GM12864 (cell line): ENCODE measurements at regions not wholly inside any gene's neighbourhood (a gene's known extent, or its start where the extent isn't known, plus 50 kb on each side); places are given as distances from the start of the nearest gene placed in this dataset.

Source experiments
- DNase-seq: peaks from one replicate; pipeline ENCODE4 v3.0.0-alpha.2; 2011; ENCODE audit warnings: low read depth
- H3K4me3 ChIP-seq: 2 replicates; pipeline ENCODE4 v1.5.1; 2011; ENCODE audit warnings: mild to moderate bottlenecking, low read depth, low read length, control low read depth
- CTCF ChIP-seq: IDR thresholded peaks from 2 replicates; pipeline ENCODE4 v1.5.1; 2011; ENCODE audit warnings: low read depth, mild to moderate bottlenecking, moderate library complexity, low read length, control low read depth, inconsistent platforms; ENCODE audit errors: missing control alignments

- DNase-seq = no peak
- no peak for TF ChIP-seq CTCF
- H3K4me3 ChIP-seq = no peak overlapping the region
Measured at GRCh38 chr11:116420770-116421528, 351.8 kb downstream of the BUD13 start.

GRCh38 chr11:116420030-116420429 lies 352.8 kb downstream of the BUD13 start:
- H3K4me3 ChIP-seq = no peak overlapping the region
- no peak for DNase-seq
- TF ChIP-seq CTCF = no peak

- no peak overlapping the region for H3K4me3 ChIP-seq
- no peak for DNase-seq
- no peak for TF ChIP-seq CTCF
Measured at GRCh38 chr11:116418388-116419041, 354.3 kb downstream of the BUD13 start.

GRCh38 chr11:116416852-116417251 lies 355.9 kb downstream of the BUD13 start:
- H3K4me3 ChIP-seq = no peak overlapping the region
- no peak for TF ChIP-seq CTCF
- DNase-seq = no peak

- no peak for TF ChIP-seq CTCF
- H3K4me3 ChIP-seq = no peak overlapping the region
- DNase-seq = no peak
Measured at GRCh38 chr11:116415095-116415494, 357.7 kb downstream of the BUD13 start.

GRCh38 chr11:116414357-116414880 lies 358.4 kb downstream of the BUD13 start:
- DNase-seq = no peak
- no peak overlapping the region for H3K4me3 ChIP-seq
- no peak for TF ChIP-seq CTCF
